ENCODE measurements at regions not wholly inside any gene's neighbourhood (a gene's known extent, or its start where the extent isn't known, plus 50 kb on each side); places are given as distances from the start of the nearest gene placed in this dataset.

DNA sequence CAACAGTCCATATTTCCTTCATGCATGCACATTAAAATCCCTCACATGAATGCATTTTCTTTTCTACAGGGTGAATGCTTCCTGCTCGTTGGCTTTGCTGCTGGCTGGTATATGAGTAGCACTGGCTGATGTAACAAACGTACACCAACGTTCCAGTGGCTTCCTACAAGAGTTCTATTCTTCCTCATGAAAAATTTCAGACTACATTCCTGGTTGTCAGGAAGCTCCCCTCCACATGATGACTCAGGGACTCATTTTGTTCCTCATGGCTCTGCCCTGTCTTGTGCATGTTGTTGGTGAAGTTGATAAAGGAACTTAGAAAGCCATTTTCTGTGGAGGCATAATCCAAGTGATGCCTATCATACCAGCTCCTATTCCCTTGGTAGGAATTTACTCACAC is 470.7 kb upstream of the KLF6 start:
- TF ChIP-seq EZH2 (IDR thresholded peaks at IDR 0.05; ENCODE audit: insufficient read depth, poor library complexity, severe bottlenecking) (no peak), EZH2phosphoT487 (IDR thresholded peaks at IDR 0.05; ENCODE audit: insufficient read depth, low read depth) (no peak)
